HG02943 (cell line): ENCODE measurements at regions not wholly inside any gene's neighbourhood (a gene's known extent, or its start where the extent isn't known, plus 50 kb on each side); places are given as distances from the start of the nearest gene placed in this dataset.
"Not testable (repeated sequence)": the region's sequence is repeated elsewhere in the genome, so short reads cannot be mapped to it uniquely, and the experiment has no call there.

Experiments used
- ATAC-seq: cut with Tn5 transposase; IDR thresholded peaks from one replicate; pipeline ENCODE4 v1.9.1; 2021; ENCODE audit warnings: mild to moderate bottlenecking, low read depth, moderate library complexity; ENCODE audit not compliant: unreplicated experiment

DNA sequence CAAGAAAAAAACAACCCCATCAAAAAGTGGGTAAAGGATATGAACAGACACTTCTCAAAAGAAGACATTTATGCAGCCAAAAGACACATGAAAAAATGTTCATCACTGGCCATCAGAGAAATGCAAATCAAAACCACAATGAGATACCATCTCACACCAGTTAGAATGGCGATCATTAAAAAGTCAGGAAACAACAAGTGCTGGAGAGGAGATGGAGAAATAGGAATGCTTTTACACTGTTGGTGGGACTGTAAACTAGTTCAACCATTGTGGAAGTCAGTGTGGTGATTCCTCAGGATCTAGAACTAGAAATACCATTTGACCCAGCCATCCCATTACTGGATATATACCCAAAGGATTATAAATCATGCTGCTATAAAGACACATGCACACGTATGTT, 467.2 kb upstream of the RUNX1 start:
- not testable (repeated sequence) for ATAC-seq

DNA sequence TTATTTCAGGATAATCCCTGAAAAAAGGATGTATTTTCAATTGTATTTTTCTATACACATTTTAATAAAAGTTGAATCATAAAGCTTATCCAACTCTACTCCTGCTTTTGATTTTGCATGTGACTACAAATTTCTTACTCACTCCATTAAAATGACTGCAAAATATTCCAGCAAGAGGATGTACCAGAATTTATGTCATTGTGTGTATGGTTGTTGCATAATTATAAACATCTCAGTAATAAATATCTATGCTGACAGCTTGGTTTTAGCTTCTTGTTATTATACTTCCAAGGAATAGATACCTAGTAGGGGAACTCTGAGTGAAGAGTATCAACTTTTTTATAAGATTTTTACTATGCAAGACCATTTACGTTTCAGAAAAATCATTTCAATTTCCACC, 463.2 kb upstream of the RUNX1 start:
- no peak for ATAC-seq

DNA sequence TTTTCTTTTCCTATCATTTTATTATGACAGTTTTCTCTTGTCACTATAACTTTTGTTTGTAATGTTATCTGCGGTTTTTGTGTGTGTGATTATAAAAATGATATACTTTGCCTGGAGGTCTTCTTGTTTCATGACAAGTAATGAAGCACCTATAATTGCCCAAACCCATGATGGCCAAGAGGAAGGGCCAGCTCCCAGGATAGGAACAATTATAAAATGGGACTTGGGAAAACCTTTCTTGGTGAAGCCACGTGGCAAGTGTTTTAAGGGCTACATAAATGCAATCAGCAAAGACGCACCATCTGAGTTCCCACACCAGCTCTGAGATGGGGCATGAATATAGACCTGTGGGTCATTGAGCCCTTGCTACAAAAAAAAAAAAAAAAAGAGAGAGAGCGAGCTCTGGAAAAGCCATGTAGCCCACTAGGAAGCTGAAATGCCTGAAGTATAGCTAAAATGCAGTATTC, 462.6 kb upstream of the RUNX1 start:
- no peak for ATAC-seq

DNA sequence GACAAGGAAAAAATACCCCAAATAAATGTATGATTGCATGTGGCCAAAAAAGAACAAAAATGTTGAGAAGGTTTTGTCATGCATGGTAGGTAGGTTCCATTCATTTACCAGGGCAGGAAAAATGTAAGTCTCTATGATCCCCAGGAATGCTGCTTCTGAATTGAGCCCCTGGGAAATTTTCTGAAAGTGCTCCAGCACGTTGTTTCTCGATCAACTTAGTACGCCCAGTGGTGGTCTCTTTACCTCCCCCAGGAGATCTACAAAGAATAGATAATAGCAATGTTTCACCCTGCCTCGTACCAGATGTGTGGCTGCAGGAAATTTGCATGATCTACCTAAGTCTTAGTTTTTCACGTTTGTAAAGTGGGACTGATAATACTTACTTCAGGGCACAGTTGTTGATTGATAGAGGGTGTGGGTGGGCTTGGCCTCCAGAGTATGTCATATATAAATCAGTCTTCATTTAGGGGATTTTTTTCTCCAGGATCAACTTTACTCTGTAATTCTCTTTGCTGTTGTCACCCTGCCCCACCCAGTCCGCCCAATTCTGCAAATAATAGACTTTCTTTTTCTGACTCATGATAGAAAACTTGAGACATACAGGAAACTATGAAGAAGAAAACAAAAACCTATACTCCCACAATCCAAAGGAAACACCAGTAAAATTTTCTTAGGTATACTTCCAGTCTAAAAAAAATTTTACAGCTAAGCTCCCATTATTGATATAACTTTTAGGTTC, 462.0 kb upstream of the RUNX1 start:
- no peak for ATAC-seq

DNA sequence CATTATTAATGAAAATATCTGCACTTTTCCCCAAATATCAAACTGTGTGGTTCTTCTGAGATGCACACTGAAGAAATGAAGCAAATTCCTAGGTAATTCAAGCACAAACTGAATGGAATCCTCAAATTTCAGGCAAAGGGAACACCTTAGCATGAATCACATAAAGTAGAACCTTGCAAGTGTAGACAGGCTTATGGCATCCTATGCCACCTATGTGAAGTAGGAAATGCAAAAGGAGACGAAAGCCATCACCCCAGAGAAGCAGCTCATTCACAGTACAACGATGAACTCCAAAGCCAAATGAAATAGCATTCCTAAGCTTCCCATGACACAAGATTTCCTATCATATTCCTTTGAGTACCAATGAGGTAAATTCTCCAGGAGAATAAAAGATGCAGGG, 461.2 kb upstream of the RUNX1 start:
- ATAC-seq = no peak

DNA sequence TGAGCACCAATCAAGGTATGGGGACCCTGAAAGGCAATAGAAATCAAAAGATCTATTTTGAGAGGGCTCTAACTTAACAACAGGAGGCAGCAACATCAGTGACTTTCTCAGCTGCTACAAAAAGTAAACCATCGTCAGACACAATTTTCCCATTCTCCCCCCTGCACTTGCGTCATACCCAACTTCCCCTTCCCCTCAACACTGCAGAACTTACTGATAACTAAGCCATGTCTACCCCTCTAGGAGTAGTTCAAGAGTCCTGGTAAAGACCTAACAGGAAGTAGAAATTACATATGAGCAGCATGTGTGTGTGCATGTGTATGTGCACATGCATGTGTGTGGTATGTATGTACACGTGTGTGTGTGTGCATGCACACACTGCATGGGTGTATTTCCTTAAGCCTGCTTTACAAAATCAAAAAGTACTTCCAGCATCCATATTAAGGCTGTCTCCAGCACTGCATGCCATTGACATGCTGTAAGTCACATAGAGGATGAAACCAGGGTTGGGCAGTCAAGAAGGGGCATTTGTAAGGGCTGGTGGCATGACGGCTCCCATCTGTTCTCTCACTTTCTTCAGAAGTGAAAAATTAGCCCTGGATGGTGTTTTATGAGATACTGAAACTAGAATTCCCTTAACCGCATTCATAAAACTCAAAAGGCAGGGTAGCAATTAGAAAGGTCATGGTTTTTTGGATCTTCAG, 460.1 kb upstream of the RUNX1 start:
- ATAC-seq = no peak

DNA sequence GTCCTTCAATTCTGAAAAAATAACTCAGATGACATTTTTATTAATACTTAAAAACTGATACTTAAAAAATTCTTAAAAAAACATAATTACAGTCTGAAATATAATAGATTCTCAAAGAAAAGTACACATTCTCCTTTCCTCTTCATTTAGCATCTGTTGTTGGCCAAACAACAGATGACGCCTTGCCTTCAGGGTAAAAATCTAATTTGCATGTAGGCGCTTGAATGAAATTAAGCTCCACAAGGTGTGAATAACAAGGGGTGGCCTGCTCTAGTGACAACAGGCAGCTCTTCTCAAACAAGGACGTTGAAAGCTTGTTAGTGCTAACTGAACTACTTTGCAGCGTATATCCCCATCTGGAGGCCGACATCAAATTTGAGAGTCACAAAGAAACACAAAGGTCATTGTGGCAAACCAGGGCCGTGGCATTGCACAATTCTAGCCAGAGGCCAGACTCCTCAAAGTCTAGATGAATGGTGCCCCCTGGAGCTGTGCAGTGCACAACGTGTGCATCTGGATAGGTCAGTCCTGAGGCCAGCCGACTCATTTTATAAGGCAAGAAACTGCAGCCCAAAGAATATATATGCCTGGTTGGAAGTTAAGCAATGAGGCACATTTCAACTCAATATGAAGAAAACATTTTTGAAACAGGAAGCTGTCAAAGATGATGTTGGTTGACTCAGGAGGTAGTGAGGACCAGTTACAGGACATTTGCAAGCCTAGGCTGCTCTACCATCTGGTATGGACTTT, 459.2 kb upstream of the RUNX1 start:
- no peak for ATAC-seq

DNA sequence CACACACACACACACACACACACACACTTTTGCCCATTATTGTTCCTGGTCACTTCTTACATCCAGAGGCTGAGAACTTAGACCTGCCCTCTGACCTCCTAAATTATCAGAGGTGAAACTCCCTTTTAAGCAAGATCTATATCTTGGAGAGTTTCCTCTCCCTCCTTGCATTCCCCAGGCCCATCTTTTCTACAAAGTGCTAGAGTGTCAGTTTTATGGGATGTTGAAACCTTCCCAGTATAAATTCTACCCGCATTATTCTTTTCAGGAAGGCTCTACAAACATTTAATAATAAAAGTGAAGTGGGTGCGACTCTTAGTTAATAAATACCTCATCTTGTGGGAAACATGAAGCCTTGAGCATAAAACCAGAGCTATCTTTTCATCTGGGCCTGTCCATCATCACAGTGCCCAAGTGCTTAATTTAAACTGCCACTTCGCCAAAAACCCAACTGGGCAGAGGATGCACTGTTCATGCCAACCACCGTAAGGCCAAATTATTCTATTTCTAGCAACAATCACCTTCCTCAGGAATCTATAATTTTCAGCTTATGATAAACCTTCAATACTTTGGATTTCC, 458.2 kb upstream of the RUNX1 start:
- no peak for ATAC-seq

DNA sequence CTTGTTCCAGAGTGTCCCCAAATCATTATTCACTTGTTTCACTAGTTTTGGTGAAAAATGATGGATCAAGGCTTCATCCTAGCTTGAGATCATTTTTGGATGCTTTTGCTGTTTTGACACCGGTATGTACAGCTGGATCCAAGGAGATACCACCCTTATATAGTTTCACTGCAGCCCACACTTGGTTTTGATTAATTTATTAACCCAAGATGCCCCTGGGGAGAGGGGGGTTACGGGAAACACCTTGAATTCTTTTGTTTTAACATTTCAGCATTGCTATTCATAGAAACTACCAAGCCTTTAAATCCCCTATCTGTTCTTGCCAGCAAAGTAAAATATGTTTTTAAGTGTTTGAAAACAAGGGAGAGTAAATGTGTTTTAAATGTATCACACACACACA, 457.7 kb upstream of the RUNX1 start:
- no peak for ATAC-seq

DNA sequence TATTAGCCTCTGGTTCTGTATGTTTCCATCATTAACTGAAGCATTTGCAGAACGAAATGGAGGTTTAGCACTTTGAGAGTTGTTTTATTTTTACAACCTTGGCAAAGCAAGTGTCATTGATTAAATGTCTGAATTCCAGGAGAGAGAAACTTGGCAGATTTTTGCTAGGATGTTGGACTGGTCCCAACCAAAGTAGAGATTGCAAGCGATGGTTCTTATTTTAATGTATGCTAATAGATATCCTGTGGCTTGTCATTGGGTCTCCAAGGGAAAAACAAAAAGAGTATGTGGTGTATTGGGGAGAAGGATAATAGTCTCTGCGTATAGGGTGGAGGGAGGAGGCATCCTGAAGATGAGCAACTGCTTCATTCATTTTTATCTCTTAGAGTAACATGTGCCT, 457.2 kb upstream of the RUNX1 start:
- ATAC-seq = no peak

DNA sequence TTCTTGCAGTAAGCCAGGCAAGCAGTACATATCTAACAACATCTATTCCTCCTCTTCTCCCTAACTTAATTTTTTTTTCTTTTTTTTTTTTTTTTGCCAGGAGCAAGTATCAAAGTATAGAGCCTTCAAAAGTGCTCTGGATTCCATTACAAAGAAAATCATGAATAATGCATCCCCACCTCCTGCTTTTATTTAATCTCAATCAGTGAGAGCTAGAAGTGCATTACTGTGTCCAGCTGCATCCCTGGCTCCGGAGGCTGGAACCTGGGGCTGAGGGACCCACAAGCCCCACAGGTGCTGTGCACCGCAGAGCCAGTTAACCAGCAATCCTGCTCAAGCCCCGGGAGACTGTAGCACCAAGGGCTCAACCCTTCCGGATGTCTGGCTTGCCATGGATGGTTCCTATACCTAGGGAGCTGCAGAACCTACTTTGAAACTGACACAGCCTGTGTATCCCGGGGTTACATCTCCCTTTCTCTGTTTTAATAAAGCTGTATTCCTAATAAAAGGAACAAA, 455.9 kb upstream of the RUNX1 start:
- ATAC-seq = no peak

DNA sequence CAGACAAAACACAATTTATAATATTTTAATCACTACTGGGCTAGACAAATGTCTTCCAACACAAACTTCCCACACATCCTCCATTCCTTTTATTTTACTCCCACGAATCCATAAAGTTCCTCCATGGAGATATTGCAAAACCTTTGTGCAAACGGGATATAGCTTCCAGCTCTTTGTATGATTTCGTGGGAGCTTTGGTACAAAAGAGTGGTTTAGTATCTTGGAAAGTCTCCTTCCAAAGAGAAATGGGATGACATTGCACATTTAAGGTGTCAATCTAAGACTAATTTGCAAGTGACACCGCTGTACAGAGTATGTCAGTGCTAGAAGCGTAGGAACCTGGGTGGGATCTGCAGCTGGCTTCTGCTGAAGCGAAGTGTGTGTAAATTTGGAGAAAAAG, 455.2 kb upstream of the RUNX1 start:
- ATAC-seq = no peak

DNA sequence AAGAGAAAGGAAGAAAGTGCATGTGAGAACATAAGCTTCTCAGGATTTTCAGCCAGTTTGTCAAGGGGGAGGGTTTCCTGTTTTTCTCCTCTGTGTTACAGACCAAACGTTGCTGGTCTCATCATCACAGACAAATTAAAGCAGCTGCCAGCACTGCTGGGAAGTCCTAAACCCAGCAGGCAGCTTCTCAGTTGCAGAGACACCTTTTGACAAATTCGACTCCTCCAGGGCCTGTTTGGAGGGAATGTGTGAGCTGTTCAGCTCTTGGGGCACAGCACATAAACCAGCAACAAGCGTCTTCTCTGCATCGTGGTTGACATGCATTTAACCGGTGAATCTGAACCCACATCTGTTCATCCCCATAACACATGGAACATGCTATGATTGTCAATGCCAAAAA, 454.6 kb upstream of the RUNX1 start:
- ATAC-seq = no peak

DNA sequence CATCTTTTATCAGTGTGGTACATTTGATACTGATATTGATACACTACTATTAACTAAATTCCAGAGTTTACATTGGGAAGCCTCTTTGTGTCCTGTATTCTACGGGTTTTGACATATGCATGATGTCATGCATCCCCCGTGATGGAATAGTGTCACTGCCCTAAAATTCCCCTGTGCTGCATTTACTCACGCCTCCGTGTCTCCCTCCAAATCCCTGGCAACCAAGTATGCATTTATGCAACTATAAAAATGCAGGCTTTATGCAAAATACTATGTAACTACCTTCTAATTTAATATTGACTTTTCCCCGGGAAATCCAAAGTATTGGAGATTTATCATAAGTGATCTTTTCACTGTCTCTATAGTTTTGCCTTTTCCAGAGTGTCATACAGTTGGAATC, 453.7 kb upstream of the RUNX1 start:
- no peak for ATAC-seq

DNA sequence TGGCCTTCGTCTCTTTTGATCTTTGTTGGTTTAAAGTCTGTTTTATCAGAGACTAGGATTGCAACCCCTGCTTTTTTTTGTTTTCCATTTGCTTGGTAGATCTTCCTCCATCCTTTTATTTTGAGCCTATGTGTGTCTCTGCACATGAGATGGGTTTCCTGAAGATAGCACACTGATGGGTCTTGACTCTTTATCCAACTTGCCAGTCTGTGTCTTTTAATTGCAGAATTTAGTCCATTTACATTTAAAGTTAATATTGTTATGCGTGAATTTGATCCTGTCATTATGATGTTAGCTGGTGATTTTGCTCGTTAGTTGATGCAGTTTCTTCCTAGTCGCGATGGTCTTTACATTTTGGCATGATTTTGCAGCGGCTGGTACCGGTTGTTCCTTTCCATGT, 448.4 kb upstream of the RUNX1 start:
- ATAC-seq = not testable (repeated sequence)

DNA sequence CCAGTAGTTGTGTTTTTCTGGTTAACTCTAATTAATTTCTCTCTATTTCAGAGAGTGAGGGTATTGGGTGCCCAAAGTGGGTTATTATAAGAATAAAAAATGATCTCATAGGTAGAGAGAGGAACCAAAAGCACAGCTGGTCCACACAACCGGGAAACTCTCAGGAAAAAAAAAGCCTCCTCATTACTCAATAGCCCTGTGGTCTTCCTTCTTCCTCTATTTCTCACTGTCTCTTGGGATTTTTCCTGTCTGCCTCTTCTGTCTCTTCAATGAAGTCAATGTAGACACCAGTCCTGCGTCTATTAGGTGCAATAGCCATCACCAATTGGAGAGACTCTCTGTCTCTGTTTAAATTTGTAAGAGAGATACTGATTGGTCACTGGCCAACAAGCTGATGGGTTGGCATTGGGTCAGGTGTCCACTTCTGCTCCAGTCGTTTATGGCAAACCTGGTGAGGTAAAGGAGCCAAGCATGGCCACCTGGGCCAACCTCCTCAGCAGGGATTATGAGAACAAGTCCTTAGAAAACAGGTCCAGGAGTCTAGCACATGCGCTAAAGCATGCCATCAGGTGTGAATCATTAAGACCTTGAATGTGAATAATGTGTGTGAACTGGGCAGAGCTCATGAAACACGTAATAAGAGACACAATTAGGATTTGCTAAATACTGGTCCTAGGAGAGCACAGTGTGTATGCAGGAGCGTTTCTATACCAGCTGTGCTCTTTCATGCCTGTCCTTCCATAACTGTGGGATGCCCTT, 443.0 kb upstream of the RUNX1 start:
- no peak for ATAC-seq

DNA sequence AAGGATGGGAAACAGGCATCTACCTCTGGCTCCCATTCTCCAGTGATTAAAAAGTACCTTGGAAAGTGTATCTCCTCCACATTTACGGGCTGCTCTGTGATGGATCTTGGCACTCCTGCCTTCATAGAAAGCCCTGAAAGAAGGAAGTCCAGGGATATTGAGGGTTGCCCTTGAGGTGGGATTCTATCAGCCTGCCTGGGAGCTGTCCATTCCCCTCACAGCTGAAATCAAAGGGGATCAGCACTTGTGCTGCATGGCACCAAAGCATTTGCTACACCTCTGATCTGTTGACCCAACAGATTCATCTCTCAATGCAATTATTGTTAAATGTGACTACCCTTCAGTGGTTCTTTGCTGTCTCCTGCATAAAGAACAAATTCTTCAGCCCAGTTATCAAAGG, 442.0 kb upstream of the RUNX1 start:
- ATAC-seq = no peak

DNA sequence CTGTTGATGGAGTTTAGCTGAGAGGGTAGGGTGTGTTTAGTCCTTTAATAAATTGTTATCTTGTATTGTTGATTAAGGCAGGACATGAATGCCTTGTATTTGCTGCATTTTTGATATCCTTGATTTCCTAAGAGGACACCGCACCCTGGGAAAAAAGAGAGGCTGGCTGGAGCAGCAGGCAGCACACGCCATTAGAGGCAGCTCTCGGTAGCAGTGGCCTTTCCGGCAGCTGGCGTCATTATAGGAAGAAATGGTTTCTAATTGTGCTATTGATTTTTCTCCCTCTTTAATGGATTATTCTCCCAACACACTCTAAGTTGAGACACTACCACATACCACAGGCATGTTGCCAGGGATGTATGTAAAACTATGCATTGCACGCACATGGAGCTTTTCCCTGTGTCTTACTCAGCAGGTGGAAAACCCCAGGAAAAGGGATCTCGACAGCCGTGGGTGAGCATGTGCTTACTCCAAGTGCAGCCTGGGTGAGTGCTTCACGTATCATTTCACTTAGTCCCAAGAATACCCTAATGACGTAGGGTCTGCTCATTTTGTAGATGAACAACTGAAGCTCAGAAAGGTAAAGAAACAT, 440.4 kb upstream of the RUNX1 start:
- no peak for ATAC-seq

DNA sequence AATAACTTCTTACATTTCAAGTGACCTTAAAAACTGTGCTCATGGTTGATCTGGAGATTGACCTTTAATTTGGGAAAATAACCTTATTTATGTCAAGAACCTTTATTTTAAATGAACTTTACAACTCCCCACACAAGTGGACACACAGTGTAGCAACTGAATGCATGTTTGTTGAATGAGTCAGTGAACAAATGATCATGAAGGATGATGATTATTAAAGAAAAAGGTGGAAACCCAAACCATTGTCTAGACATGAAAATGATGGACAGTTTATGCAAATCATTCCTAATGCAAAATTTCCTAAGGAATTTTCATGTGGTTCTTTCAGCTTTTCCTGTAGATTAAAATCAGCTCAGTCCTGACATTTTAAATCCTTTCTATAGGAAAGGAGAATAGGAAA, 439.8 kb upstream of the RUNX1 start:
- ATAC-seq = no peak

DNA sequence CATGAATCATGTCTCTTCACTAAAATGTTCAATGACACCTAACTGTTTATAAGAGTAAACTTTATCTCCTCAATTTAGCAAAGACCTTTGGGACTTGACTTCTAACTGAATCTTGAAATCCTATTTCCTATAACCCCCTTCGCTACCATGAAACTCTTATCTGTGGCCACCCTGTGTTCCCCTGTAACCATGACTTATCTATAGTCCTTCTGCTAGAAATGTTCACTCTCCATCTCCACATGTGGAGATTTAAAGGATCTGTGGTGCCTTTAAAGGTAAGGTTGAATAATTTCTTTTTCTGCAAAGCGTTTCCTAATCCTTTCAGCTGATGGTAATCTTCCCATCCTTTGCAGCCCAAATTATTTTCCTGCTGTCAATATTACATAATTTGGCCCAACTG, 436.3 kb upstream of the RUNX1 start:
- ATAC-seq = no peak
